Mucosa of descending colon (tissue), 3 donors: ENCODE measurements at regions not wholly inside any gene's neighbourhood (a gene's known extent, or its start where the extent isn't known, plus 50 kb on each side); places are given as distances from the start of the nearest gene placed in this dataset.
A peak's percentile ranks its signal among the peaks of the same experiment; 100 is the strongest.

Experiments
- ATAC-seq: fragments of 200-7000 bp; cut with Tn5 transposase; one replicate; pipeline ENCODE4 v1.9.1; 2020; ENCODE audit warnings: mild to moderate bottlenecking, moderate library complexity
- DNase-seq, 3 donors: peaks; one replicate each; pipeline ENCODE4 v3.0.0-alpha.2; 2020
- H3K36me3 ChIP-seq: fragments of 200-600 bp; one replicate; pipeline ENCODE4 v1.8.0; 2021; ENCODE audit warnings: low read depth, mild to moderate bottlenecking
- H3K4me1 ChIP-seq: fragments of 200-600 bp; one replicate; pipeline ENCODE4 v1.8.0; 2021; ENCODE audit warnings: low read depth, mild to moderate bottlenecking
- H3K4me3 ChIP-seq: fragments of 200-600 bp; one replicate; pipeline ENCODE4 v1.8.0; 2021; ENCODE audit warnings: mild to moderate bottlenecking
- H3K9me3 ChIP-seq: fragments of 200-600 bp; one replicate; pipeline ENCODE4 v1.8.0; 2021; ENCODE audit warnings: mild to moderate bottlenecking
- CTCF ChIP-seq: fragments of 200-600 bp; IDR thresholded peaks from one replicate; pipeline ENCODE4 v1.8.0; 2022; ENCODE audit warnings: antibody characterized with exemption, mild to moderate bottlenecking
- intact Hi-C, 2 donors: fragments of 100-400 bp; cut with DNase I in 1 of 2; cut with micrococcal nuclease in 1 of 2; formaldehyde crosslinking; loops; one replicate each; pipeline versions ENCODE4 v1.11.0 to v1.11.1; 2022; cut with DNase I, micrococcal nuclease
- donor health status: DM: no; HTN: no; CAD: no; lungs with moderate emphysema.
- donor health status: DM: no; HTN: no; CAD: no.
- donor health status: DM: no; HTN: yes; CAD: no.

GRCh38 chr11:128210148-128210940 lies 377.0 kb downstream of the ETS1 start:
- no peaks in the 10 kb centered on the region for H3K36me3 ChIP-seq
- peak in 1 of 3 donors; percentile 43 for DNase-seq
- no peaks in the 10 kb centered on the region for H3K4me1 ChIP-seq
- H3K4me3 ChIP-seq: no peak overlapping the region
- intact Hi-C loops: no loop called here
- H3K9me3 ChIP-seq: no peaks in the 10 kb centered on the region
- TF ChIP-seq CTCF: no peak
- peak; percentile 96 for ATAC-seq

- TF ChIP-seq CTCF: no peak
- H3K4me3 ChIP-seq: no peak overlapping the region
- H3K4me1 ChIP-seq: no peaks in the 10 kb centered on the region
- intact Hi-C loops: no loop called here
- no peak for ATAC-seq
- no peaks in the 10 kb centered on the region for H3K36me3 ChIP-seq
- no peaks in the 10 kb centered on the region for H3K9me3 ChIP-seq
- DNase-seq: no peak
Measured at GRCh38 chr11:128209138-128209435, 378.3 kb downstream of the ETS1 start.

GRCh38 chr11:128208329-128209137 lies 378.8 kb downstream of the ETS1 start:
- ATAC-seq (no peak), DNase-seq (no peak)
- no peaks in the 10 kb centered on the region for H3K36me3 ChIP-seq
- H3K9me3 ChIP-seq: no peaks in the 10 kb centered on the region
- intact Hi-C loops: no loop called here
- no peak overlapping the region for H3K4me3 ChIP-seq
- no peaks in the 10 kb centered on the region for H3K4me1 ChIP-seq
- TF ChIP-seq CTCF: no peak

- intact Hi-C loops: no loop called here
- no peaks in the 10 kb centered on the region for H3K9me3 ChIP-seq
- no peaks in the 10 kb centered on the region for H3K36me3 ChIP-seq
- H3K4me3 ChIP-seq: no peak overlapping the region
- ATAC-seq (peak; percentile 38), DNase-seq (no peak)
- H3K4me1 ChIP-seq: no peaks in the 10 kb centered on the region
- no peak for TF ChIP-seq CTCF
Measured at GRCh38 chr11:128207861-128208321, 379.5 kb downstream of the ETS1 start.

- intact Hi-C loops: no loop called here
- no peaks in the 10 kb centered on the region for H3K9me3 ChIP-seq
- no peaks in the 10 kb centered on the region for H3K4me1 ChIP-seq
- ATAC-seq: no peak
- H3K36me3 ChIP-seq: no peaks in the 10 kb centered on the region
- DNase-seq: no peak
- no peak for TF ChIP-seq CTCF
- no peak overlapping the region for H3K4me3 ChIP-seq
Measured at GRCh38 chr11:128206461-128206860, 380.9 kb downstream of the ETS1 start.
